Activated naive CD4-positive, alpha-beta T cell treated with anti-CD3 and anti-CD28 coated beads, Interleukin-2, amount 50 U/mL, for 24 hours (primary cell): ENCODE measurements at regions not wholly inside any gene's neighbourhood (a gene's known extent, or its start where the extent isn't known, plus 50 kb on each side); places are given as distances from the start of the nearest gene placed in this dataset.

Experiments used
- H3K27ac Mint-ChIP-seq: one replicate; pipeline ENCODE4 v1.8.0; 2021; ENCODE audit warnings: mild to moderate bottlenecking, mixed read lengths
- H3K27me3 Mint-ChIP-seq: one replicate; pipeline ENCODE4 v1.8.0; 2021; ENCODE audit warnings: mixed read lengths
- H3K36me3 Mint-ChIP-seq: one replicate; pipeline ENCODE4 v1.8.0; 2021; ENCODE audit warnings: mixed read lengths
- H3K4me1 Mint-ChIP-seq: one replicate; pipeline ENCODE4 v1.8.0; 2021; ENCODE audit warnings: mixed read lengths
- H3K4me3 Mint-ChIP-seq: one replicate; pipeline ENCODE4 v1.8.0; 2021; ENCODE audit warnings: mild to moderate bottlenecking, mixed read lengths
- H3K9me3 Mint-ChIP-seq: one replicate; pipeline ENCODE4 v1.8.0; 2021; ENCODE audit warnings: mixed read lengths

DNA sequence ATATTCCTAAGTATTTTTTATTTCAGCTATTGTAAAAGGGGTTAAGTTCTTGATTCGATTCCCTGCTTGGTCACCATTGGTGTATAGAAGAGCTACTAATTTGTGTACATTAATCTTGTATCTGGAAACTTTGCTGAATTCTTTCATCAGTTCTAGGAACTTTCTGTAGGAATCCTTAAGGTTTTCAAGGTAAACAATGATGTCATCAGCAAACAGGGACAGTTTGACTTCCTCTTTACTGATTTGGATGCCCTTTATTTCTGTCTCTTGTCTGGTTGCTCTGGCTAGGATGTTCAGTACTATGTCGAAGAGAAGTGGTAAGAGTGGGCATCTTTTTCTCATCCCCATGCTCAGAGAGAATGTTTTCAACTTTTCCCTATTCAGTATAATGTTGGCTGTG, 252.7 kb downstream of the NR4A2 start:
- Mint-ChIP-seq H3K27me3 (peaks cover 4% of the 10 kb centered on the region), H3K9me3 (peaks cover 22% of the 10 kb centered on the region), H3K27ac (no peak overlapping the region), H3K4me3 (no peak overlapping the region), H3K36me3 (no peaks in the 10 kb centered on the region), H3K4me1 (no peaks in the 10 kb centered on the region)

DNA sequence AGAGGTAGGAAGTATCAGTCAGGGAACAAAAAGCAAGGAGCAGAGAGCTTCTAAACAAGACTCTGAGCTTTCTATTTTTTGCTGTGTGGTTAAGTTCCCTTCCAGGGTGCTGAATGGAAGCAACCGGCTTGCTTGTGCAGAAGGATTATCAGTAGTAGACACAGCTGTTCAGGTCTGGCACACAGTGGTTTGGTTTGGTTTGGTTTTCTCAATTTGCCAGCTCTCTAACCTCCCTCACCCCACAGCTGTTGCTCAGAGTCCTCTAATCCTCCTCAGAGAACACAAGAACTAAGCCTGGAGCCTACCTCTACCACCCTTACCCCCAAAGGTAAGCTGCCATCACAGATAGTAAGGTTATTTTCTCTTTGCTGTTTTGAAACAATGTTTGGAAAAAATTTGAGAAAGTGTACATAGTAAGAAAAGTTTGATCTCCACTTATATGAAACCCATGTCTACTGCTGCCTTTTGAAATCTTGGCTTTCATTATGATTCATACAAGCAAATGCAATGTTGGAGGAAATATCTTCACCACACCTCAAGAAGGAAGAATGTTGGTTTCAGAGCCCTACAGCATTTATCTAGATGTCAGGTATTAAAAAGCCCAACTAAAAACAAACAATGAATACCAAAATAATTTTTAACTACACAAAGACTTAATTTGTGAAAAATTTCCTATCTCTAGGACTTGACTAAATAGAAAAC, 255.3 kb downstream of the NR4A2 start:
- H3K4me3 Mint-ChIP-seq, result no peak overlapping the region
- no peaks in the 10 kb centered on the region for H3K27me3 Mint-ChIP-seq
- H3K36me3 Mint-ChIP-seq, result no peaks in the 10 kb centered on the region
- no peak overlapping the region for H3K27ac Mint-ChIP-seq
- no peaks in the 10 kb centered on the region for H3K4me1 Mint-ChIP-seq
- H3K9me3 Mint-ChIP-seq, result peaks cover 11% of the 10 kb centered on the region

DNA sequence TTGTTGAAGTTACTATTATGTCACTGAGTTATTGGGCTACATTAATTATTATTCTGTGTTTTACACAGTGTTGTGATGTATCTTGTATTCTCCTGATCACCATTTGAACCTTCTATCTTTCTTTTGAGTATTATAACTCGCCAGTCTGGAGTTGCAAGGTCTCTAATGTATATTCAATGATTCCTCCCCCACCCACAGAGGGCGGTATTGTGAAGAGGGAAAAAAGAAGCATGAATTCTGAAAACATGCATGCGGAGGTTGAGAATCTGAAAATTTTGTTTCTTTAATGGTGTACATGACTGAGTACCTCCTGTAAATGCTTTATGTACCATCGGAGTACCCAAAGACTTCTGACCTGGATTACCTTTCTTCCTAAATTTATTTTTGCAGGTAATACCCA, 266.6 kb downstream of the NR4A2 start:
- Mint-ChIP-seq H3K27me3 (peaks cover 1% of the 10 kb centered on the region), H3K27ac (no peak overlapping the region)

DNA sequence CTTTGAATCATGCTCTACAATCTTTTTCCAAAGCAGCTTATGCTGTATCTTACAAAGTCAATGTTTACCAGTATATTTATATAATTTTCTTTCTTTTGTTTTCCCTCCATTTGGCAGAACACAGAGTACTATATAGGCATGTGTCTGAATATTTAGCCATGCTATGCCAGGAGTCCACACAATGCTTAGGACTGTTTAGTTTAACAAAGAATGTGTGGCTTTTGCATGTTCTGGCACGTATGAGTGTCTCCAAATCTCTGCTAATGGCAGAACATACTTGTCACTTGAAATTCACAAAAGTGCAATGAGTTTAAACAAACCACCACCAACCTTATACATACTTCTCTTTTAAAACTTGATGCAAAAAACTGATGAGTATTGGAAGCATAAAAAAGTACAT, 268.0 kb downstream of the NR4A2 start:
- H3K4me3 Mint-ChIP-seq, result no peak overlapping the region
- peaks cover 2% of the 10 kb centered on the region for H3K27me3 Mint-ChIP-seq
- no peaks in the 10 kb centered on the region for H3K4me1 Mint-ChIP-seq
- H3K9me3 Mint-ChIP-seq, result no peaks in the 10 kb centered on the region
- no peaks in the 10 kb centered on the region for H3K36me3 Mint-ChIP-seq
- H3K27ac Mint-ChIP-seq, result no peak overlapping the region

More for the DNA sequence above, 266.6 kb downstream of the NR4A2 start:
- Mint-ChIP-seq H3K9me3 (no peaks in the 10 kb centered on the region), H3K4me3 (no peak overlapping the region), H3K4me1 (no peaks in the 10 kb centered on the region), H3K36me3 (no peaks in the 10 kb centered on the region)

DNA sequence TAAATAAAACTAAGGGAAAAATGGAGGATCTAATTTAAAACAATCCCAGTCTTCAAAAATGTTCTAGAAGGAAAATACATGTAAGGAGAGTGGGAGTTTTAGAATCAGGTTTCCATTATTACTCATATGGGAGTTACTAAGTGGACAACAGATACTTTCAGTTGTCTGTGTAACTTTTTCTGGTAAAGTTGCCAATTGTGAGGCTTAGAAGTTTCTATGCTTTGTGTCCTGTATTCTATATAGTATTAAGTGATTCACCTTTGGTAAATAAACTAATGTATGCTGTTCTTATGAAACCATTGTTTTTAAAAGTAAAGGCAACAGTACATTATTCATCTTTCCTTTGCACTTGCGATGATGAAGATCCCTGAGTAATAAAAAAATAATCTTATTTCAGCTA, 274.9 kb downstream of the NR4A2 start:
- Mint-ChIP-seq H3K4me1 (no peaks in the 10 kb centered on the region), H3K36me3 (no peaks in the 10 kb centered on the region), H3K9me3 (no peaks in the 10 kb centered on the region), H3K27ac (no peak overlapping the region), H3K27me3 (peaks cover 6% of the 10 kb centered on the region), H3K4me3 (no peak overlapping the region)

DNA sequence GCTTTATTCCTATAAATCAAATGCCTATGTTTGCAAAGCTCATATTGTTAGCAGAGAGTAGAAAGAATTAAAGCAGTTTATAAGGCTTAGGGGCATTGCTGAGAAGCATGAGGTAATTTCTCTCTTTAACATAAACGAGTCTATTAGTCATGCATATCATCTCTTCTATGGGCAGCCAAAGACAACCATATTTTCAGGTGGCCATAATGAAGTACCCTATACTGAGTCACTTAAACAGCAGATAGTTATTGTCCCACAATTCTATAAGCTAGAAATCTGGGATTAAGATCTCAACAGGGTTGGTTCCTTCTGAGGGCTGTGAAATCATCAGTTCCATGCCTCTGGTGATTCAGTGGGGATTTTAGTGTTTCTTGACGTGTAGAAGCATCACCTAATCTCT, 277.5 kb downstream of the NR4A2 start:
- no peak overlapping the region for H3K27ac Mint-ChIP-seq
- H3K9me3 Mint-ChIP-seq, result no peaks in the 10 kb centered on the region
- H3K4me3 Mint-ChIP-seq, result no peak overlapping the region
- H3K36me3 Mint-ChIP-seq, result no peaks in the 10 kb centered on the region
- H3K27me3 Mint-ChIP-seq, result peaks cover 5% of the 10 kb centered on the region
- H3K4me1 Mint-ChIP-seq, result no peaks in the 10 kb centered on the region

DNA sequence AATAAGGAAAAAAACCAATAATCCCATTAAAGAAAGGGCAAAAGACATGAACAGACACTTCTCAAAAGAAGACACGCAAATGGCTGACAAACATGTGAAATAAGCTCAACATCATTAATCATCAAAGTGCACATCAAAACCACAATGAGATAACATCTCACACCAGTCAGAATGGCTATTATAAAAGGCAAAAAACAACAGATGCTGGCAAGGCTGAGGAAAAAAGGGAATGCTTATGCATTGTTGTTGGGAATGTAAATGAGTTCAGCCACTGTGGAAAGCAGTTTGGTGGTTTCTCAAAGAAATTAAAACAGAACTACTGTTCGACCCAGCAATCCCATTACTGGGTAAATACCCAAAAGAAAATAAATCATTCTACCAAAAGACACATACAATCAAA, 285.6 kb downstream of the NR4A2 start:
- peaks cover 2% of the 10 kb centered on the region for H3K27me3 Mint-ChIP-seq
- H3K4me1 Mint-ChIP-seq, result no peaks in the 10 kb centered on the region
- no peak overlapping the region for H3K4me3 Mint-ChIP-seq
- H3K36me3 Mint-ChIP-seq, result no peaks in the 10 kb centered on the region
- H3K27ac Mint-ChIP-seq, result no peak overlapping the region
- H3K9me3 Mint-ChIP-seq, result no peaks in the 10 kb centered on the region

DNA sequence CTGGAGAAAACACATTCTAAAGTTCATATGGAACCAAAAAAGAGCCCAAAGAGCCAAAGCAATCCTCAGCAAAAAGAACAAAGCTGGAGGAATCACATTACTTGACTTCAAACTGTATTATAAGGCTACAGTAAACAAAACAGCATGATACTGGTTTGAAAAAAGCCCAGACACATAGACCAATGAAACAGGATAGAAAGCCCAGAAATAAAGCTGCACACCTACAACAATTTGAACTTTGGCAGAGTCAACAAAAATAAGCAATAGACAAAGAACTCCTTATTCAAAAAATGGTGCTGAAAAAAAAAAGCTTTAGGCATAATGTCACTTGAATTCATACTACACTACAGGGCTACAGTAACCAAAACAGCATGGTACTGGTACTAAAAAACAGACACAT, 289.6 kb downstream of the NR4A2 start:
- H3K4me3 Mint-ChIP-seq, result no peak overlapping the region
- peaks cover 2% of the 10 kb centered on the region for H3K27me3 Mint-ChIP-seq
- H3K36me3 Mint-ChIP-seq, result no peaks in the 10 kb centered on the region
- no peak overlapping the region for H3K27ac Mint-ChIP-seq
- H3K9me3 Mint-ChIP-seq, result no peaks in the 10 kb centered on the region
- H3K4me1 Mint-ChIP-seq, result no peaks in the 10 kb centered on the region

DNA sequence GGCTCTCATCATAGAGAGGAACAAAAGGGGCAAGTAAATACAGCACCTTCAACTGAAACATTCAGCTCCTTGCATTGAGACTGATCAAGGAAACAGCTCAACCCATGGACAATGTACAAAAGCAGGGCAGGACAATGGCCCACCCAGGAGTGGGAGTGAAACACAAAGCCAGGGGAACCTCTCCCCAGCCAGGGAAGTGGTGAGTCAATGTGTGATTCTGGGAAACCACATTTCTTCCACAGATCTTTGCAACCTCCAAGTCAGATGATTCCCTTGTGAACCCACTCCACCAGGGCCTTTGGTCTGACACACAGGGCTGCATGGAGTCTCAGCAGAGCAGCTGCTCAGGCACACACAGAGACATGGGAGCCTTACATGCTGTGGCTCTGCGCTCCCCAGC, 294.5 kb downstream of the NR4A2 start:
- no peaks in the 10 kb centered on the region for H3K4me1 Mint-ChIP-seq
- H3K4me3 Mint-ChIP-seq, result no peak overlapping the region
- no peaks in the 10 kb centered on the region for H3K36me3 Mint-ChIP-seq
- H3K9me3 Mint-ChIP-seq, result no peaks in the 10 kb centered on the region
- no peaks in the 10 kb centered on the region for H3K27me3 Mint-ChIP-seq
- no peak overlapping the region for H3K27ac Mint-ChIP-seq

DNA sequence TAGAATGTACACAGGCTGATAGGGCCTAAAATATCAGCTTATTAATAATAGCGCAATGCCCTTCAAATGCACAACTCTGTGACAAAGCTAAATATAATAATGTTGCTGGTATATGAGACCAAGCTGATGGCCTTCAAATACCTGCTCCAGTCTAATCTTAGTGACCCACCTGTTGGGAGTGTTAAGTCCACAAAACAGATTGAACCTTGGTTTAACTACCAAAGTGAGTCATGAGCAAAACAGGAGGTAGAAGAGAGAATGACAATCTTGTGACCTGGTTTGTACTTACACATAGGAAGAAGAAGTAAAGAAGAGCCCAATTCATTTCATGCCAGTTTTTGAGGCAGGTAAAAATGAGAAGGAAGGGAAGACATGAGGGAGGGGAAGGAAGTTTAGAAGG, 295.0 kb downstream of the NR4A2 start:
- Mint-ChIP-seq H3K36me3 (no peaks in the 10 kb centered on the region), H3K4me1 (no peaks in the 10 kb centered on the region), H3K9me3 (no peaks in the 10 kb centered on the region), H3K27ac (no peak overlapping the region), H3K4me3 (no peak overlapping the region), H3K27me3 (no peaks in the 10 kb centered on the region)

DNA sequence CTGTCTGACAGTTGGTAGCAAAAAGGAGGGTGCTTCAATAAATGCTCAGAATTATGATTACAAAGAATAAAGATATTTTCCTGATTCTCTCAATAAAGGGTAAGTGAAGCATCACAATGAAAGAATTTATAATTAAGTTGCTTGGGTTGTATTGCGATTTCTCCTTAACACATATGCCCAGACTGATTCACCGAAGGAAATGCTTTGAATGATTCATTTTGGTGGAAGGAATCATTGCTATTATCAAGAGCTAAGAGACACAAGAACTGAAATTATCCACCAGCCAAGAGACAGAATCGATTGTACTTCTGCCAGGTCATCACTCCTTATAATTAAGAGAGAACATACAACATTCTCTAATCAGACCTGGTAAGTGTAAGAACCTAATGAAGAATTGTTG, 301.4 kb downstream of the NR4A2 start:
- no peaks in the 10 kb centered on the region for H3K36me3 Mint-ChIP-seq
- H3K27ac Mint-ChIP-seq, result no peak overlapping the region
- H3K9me3 Mint-ChIP-seq, result no peaks in the 10 kb centered on the region
- H3K4me1 Mint-ChIP-seq, result no peaks in the 10 kb centered on the region
- H3K4me3 Mint-ChIP-seq, result no peak overlapping the region
- H3K27me3 Mint-ChIP-seq, result peaks cover 1% of the 10 kb centered on the region

DNA sequence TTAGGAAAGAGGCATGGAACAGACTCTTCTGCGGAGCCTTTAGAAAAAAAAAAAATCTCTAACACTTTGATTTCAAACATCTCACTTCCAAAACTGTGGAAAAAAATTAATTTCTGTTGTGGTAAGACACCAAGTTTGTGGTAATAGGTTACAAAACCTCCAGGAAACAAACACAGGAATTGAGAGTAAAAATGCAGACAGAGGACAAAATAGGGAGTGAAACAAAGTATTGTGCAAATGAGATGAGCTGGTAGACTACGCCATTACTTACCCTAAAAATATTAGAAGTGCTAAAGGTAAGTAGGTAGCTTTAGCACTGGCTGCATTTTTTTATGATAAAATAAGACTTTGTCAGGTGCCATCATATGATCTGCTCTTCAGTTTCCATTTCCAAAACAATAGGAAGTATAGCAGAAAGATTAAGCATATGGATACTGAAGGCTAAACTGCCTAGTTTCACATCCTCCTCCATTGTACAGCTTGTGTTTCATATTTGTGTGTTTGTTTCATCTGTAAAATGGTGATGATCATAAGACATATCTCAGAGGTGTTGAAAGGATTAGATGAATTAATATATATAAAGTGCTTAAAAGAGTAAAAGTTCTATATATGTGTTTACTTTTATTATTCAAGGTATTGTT, 309.2 kb downstream of the NR4A2 start:
- no peak overlapping the region for H3K4me3 Mint-ChIP-seq
- peaks cover 2% of the 10 kb centered on the region for H3K27me3 Mint-ChIP-seq
- no peaks in the 10 kb centered on the region for H3K4me1 Mint-ChIP-seq
- no peaks in the 10 kb centered on the region for H3K9me3 Mint-ChIP-seq
- H3K36me3 Mint-ChIP-seq, result peaks cover 2% of the 10 kb centered on the region
- H3K27ac Mint-ChIP-seq, result no peak overlapping the region

DNA sequence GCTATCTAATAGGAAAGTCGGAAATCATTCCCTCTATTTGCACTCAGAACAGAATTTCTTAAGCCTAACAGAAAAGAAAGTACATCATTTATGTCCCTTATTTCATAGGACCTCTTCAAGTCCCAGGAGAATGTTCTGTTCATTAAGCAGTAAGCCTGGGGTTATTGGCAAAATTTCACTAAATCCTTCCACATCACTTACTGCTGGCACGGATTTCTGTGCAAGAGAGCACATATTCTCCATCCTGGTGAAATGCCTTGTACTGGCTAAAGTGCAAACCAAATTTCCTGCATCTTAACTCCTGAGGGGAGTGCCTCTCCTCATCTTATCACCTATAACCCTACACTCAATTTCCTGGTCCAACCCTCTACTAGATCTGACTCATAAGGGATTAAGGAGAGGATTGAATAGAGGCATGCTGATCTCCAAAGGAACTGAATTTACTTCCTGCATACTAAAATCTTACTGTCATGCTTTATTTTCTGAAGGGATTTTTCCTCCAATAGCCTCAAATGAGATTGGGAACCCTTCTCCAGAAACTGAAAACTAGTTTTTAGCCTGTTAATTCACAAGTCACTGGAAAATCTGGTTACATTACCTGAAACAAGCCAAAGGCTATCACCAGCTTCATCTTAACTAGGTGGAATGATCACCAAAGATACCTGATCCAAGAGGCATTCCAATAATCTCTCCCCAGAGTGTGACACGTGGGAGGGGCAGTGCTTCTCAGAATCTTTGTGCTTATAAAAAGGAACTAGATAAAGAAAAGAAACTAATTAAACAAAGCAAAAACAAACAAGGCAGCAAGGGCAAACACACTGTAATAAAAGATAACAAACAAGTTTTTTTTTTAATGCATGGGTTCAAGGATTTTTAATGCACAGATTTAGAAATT, 311.1 kb downstream of the NR4A2 start:
- no peaks in the 10 kb centered on the region for H3K4me1 Mint-ChIP-seq
- H3K9me3 Mint-ChIP-seq, result no peaks in the 10 kb centered on the region
- H3K36me3 Mint-ChIP-seq, result peaks cover 2% of the 10 kb centered on the region
- H3K27me3 Mint-ChIP-seq, result peaks cover 2% of the 10 kb centered on the region
- no peak overlapping the region for H3K27ac Mint-ChIP-seq
- no peak overlapping the region for H3K4me3 Mint-ChIP-seq

DNA sequence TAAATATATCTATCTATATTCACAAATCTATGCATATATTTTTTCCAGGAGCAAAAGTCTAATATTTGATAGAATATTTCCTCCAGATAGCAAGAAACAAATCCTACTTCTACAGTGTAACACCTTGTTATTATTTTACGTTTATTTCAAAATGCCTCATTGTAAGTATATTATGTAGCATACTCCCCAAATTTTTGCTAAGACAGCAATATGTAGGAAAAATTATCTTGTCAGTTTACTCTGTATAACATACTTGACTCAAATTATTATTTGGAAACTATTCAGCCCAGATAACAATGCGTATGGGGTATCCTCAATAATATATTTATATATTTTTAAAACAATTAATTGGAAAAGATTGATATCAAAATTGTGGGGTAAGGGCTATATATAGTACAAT, 313.2 kb downstream of the NR4A2 start:
- H3K27me3 Mint-ChIP-seq, result peaks cover 2% of the 10 kb centered on the region
- peaks cover 2% of the 10 kb centered on the region for H3K36me3 Mint-ChIP-seq
- H3K27ac Mint-ChIP-seq, result no peak overlapping the region
- H3K9me3 Mint-ChIP-seq, result no peaks in the 10 kb centered on the region
- no peak overlapping the region for H3K4me3 Mint-ChIP-seq
- H3K4me1 Mint-ChIP-seq, result no peaks in the 10 kb centered on the region

DNA sequence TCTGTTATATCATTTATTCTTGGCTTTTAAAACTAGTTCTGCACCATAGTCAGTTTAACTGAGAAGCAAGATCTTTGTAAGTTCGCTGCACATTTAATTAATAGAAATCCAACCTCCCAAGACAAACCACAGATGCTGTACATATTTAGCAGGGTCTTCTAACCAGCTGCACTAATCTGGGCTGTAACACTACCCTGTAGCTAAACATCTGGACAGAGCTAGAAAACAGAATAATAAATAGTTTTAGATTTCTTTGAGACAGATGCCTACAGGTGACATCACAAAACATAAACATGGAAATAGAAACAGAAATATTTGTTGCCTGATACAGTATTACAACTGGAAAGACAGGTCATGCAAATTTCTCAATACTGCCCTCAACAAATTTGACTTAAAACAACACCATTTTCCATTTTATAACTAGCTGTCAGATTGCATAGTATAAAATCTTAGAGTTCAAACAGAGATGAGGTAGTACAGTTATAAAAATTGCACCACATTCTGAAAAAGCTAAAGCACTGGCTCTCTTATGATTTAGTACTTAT, 315.1 kb downstream of the NR4A2 start:
- Mint-ChIP-seq H3K36me3 (peaks cover under 1% of the 10 kb centered on the region), H3K27me3 (no peaks in the 10 kb centered on the region), H3K4me3 (no peak overlapping the region), H3K27ac (no peak overlapping the region), H3K4me1 (no peaks in the 10 kb centered on the region), H3K9me3 (no peaks in the 10 kb centered on the region)

DNA sequence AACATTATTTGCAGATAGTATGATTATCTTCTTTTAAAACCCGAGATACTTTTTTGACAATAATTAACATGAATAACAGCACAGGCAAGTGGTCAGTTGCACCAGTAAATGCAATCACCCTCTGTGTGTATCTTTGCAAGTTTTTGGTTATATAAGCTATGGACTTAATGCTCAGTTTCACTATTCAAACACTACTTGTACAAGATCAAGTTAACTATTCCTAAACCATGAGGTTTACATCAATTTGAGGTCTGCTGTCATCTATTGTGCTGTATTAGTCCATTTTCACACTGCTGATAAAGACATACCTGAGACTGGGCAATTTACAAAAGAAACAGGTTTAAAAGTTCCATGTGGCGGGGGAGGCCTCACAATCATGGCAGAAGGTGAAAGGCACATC, 323.2 kb downstream of the NR4A2 start:
- Mint-ChIP-seq H3K9me3 (peaks cover 11% of the 10 kb centered on the region), H3K27me3 (no peaks in the 10 kb centered on the region), H3K4me1 (no peaks in the 10 kb centered on the region), H3K27ac (no peak overlapping the region), H3K36me3 (peaks cover 1% of the 10 kb centered on the region), H3K4me3 (no peak overlapping the region)
